Esophagus muscularis mucosa (tissue), 4 donors: ENCODE measurements at regions not wholly inside any gene's neighbourhood (a gene's known extent, or its start where the extent isn't known, plus 50 kb on each side); places are given as distances from the start of the nearest gene placed in this dataset.
A peak's percentile ranks its signal among the peaks of the same experiment; 100 is the strongest.

Experiments used
- DNase-seq: peaks from one replicate; pipeline ENCODE4 v3.0.0-alpha.2; 2017; ENCODE audit errors: extremely low spot score
- H3K27ac ChIP-seq, 4 donors: fragments of 200-600 bp; sonication (generic); replicated peaks in 1 of 4; 1 replicate in 3 of 4; 2 replicates in 1 of 4; pipeline ENCODE4 v1.5.1; 2016 to 2019; ENCODE audit warnings: mild to moderate bottlenecking in 1 of 4
- H3K27me3 ChIP-seq, 4 donors: fragments of 200-600 bp; sonication (generic); one replicate each; pipeline versions ENCODE4 v1.5.1 to v1.6.0; 2016 to 2019
- H3K36me3 ChIP-seq, 4 donors: fragments of 200-600 bp; sonication (generic); one replicate each; pipeline ENCODE4 v1.5.1; 2016 to 2019
- H3K4me1 ChIP-seq, 4 donors: fragments of 200-600 bp; sonication (generic); one replicate each; pipeline ENCODE4 v1.5.1; 2016 to 2019
- H3K4me3 ChIP-seq, 4 donors: fragments of 200-600 bp; sonication (generic); 1 replicate in 2 of 4; 2 replicates in 2 of 4; pipeline ENCODE4 v1.5.1; 2016 to 2019; ENCODE audit warnings: mild to moderate bottlenecking in 4 of 4, moderate library complexity in 1 of 4
- H3K9me3 ChIP-seq, 4 donors: fragments of 200-600 bp; sonication (generic); 1 replicate in 3 of 4; 2 replicates in 1 of 4; pipeline ENCODE4 v1.5.1; 2016 to 2019
- CTCF ChIP-seq, 3 experiments: fragments of 200-600 bp in 2 of 3; fragments of 450-650 bp in 1 of 3; sonication (generic) in 2 of 3; IDR thresholded peaks; one replicate each; pipeline ENCODE4 v1.5.1; 2017 to 2019; ENCODE audit warnings: antibody characterized with exemption in 3 of 3, mild to moderate bottlenecking in 2 of 3, moderate library complexity in 1 of 3
- EP300 ChIP-seq: sonication (generic); formaldehyde crosslinking; IDR thresholded peaks from one replicate; pipeline ENCODE4 v1.6.1; 2017; ENCODE audit warnings: antibody characterized with exemption
- POLR2A ChIP-seq: fragments of 450-650 bp; IDR thresholded peaks from one replicate; pipeline ENCODE4 v1.6.1; 2017; ENCODE audit warnings: antibody characterized with exemption, moderate library complexity, mild to moderate bottlenecking, low read depth
- POLR2AphosphoS5 ChIP-seq, 2 donors: sonication (generic); formaldehyde crosslinking; IDR thresholded peaks; one replicate each; pipeline ENCODE4 v1.6.1; 2017; ENCODE audit warnings: antibody characterized with exemption in 2 of 2
- WGBS: methylation state at CpG from one replicate; pipeline ENCODE4 v1.1.5; 2018; 5-methylcytosine and 5-hydroxymethylcytosine counted together
- intact Hi-C: fragments of 100-400 bp; cut with DNase I; formaldehyde crosslinking; loops from one replicate; pipeline ENCODE4 v1.15.1; 2023

- no peaks in the 10 kb centered on the region for H3K27me3 ChIP-seq
- H3K4me1 ChIP-seq = peaks cover 0 to 22% (median 8%) of the 10 kb centered on the region in 4 donors
- TF ChIP-seq CTCF (IDR thresholded peaks at IDR 0.05) (no peak), POLR2A (no peak), EP300 (peak; percentile 22)
- H3K4me3 ChIP-seq = no peak overlapping the region
- intact Hi-C loops = no loop called here
- H3K27ac ChIP-seq = peak overlapping the region in 2 of 4 donors; percentile 40 to 52
- WGBS = 38% methylated on average over 3 of the region's 3 CpGs
- H3K36me3 ChIP-seq = peaks cover 13 to 53% (median 37%) of the 10 kb centered on the region in 4 donors
- DNase-seq = no peak
- H3K9me3 ChIP-seq = no peaks in the 10 kb centered on the region
Measured at GRCh38 chr4:125486351-125486750, 171.6 kb downstream of the FAT4 start.

GRCh38 chr4:125489952-125490690, 175.4 kb downstream of the FAT4 start:
- intact Hi-C loops = no loop called here
- Histone ChIP-seq H3K4me1 (peaks cover 0 to 17% (median 8%) of the 10 kb centered on the region in 4 donors), H3K36me3 (peaks cover 8 to 36% (median 27%) of the 10 kb centered on the region in 4 donors), H3K4me3 (no peak overlapping the region), H3K9me3 (no peaks in the 10 kb centered on the region), H3K27me3 (no peaks in the 10 kb centered on the region), H3K27ac (no peak overlapping the region)
- TF ChIP-seq POLR2A (no peak), CTCF (IDR thresholded peaks at IDR 0.05) (no peak), POLR2AphosphoS5 (IDR thresholded peaks at IDR 0.05) (no peak), EP300 (no peak)
- 98% methylated on average over 11 of the region's 15 CpGs for WGBS
- no peak for DNase-seq

- no peak overlapping the region for H3K4me3 ChIP-seq
- no peaks in the 10 kb centered on the region for H3K27me3 ChIP-seq
- 96% methylated on average over 1 of the region's 1 CpG for WGBS
- TF ChIP-seq CTCF (IDR thresholded peaks at IDR 0.05) = no peak
- H3K9me3 ChIP-seq = no peaks in the 10 kb centered on the region
- intact Hi-C loops = no loop called here
- peaks cover 8 to 29% (median 21%) of the 10 kb centered on the region in 4 donors for H3K36me3 ChIP-seq
- DNase-seq = no peak
- no peak overlapping the region for H3K27ac ChIP-seq
- H3K4me1 ChIP-seq = no peaks in the 10 kb centered on the region
Measured at GRCh38 chr4:125492957-125493356, 178.2 kb downstream of the FAT4 start.

- intact Hi-C loops = no loop called here
- Histone ChIP-seq H3K27me3 (no peaks in the 10 kb centered on the region), H3K36me3 (no peaks in the 10 kb centered on the region), H3K9me3 (no peaks in the 10 kb centered on the region), H3K4me3 (no peak overlapping the region), H3K27ac (no peak overlapping the region), H3K4me1 (no peaks in the 10 kb centered on the region)
- TF ChIP-seq EP300 = no peak
- TF ChIP-seq POLR2AphosphoS5 (IDR thresholded peaks at IDR 0.05) = no peak
- TF ChIP-seq POLR2A = no peak
- TF ChIP-seq CTCF (IDR thresholded peaks at IDR 0.05) = no peak
- WGBS = 93% methylated on average over 1 of the region's 1 CpG
- DNase-seq = no peak
Measured at GRCh38 chr4:125497861-125498260, 183.1 kb downstream of the FAT4 start.

GRCh38 chr4:125498981-125499380, 184.2 kb downstream of the FAT4 start:
- WGBS = 84% methylated on average over 1 of the region's 1 CpG
- TF ChIP-seq POLR2A (no peak), EP300 (no peak), CTCF (IDR thresholded peaks at IDR 0.05) (no peak), POLR2AphosphoS5 (IDR thresholded peaks at IDR 0.05) (no peak)

More at GRCh38 chr4:125498981-125499380, 184.2 kb downstream of the FAT4 start:
- Histone ChIP-seq H3K9me3 (no peaks in the 10 kb centered on the region), H3K4me1 (no peaks in the 10 kb centered on the region), H3K27me3 (no peaks in the 10 kb centered on the region), H3K4me3 (no peak overlapping the region), H3K36me3 (no peaks in the 10 kb centered on the region), H3K27ac (no peak overlapping the region)
- intact Hi-C loops = no loop called here
- no peak for DNase-seq
